Anterior cingulate cortex (tissue), 58 donors: ENCODE measurements at regions not wholly inside any gene's neighbourhood (a gene's known extent, or its start where the extent isn't known, plus 50 kb on each side); places are given as distances from the start of the nearest gene placed in this dataset.

ENCODE experiments used
- DNase-seq, 58 donors: peaks; one replicate each; lab custom pipeline; 2025; lab: John Stamatoyannopoulos, UW

- DNase-seq: no peak
Observed at GRCh38 chr3:74357881-74358280, 256.6 kb downstream of the CNTN3 start.

GRCh38 chr3:74353039-74353438 lies 261.4 kb downstream of the CNTN3 start:
- no peak for DNase-seq

- no peak for DNase-seq
Observed at GRCh38 chr3:74352166-74352565, 262.3 kb downstream of the CNTN3 start.

- DNase-seq: peak in 29 of 58 donors; percentile 1 to 65 (median 14)
Observed at GRCh38 chr3:74351213-74351612, 263.2 kb downstream of the CNTN3 start.

GRCh38 chr3:74349015-74349414 lies 265.4 kb downstream of the CNTN3 start:
- no peak for DNase-seq

GRCh38 chr3:74347563-74348268 lies 266.7 kb downstream of the CNTN3 start:
- DNase-seq: no peak

GRCh38 chr3:74346896-74347295 lies 267.6 kb downstream of the CNTN3 start:
- no peak for DNase-seq

- no peak for DNase-seq
Observed at GRCh38 chr3:74345701-74346100, 268.8 kb downstream of the CNTN3 start.

GRCh38 chr3:74344865-74345440 lies 269.5 kb downstream of the CNTN3 start:
- no peak for DNase-seq

- DNase-seq: no peak
Observed at GRCh38 chr3:74343391-74343790, 271.1 kb downstream of the CNTN3 start.

GRCh38 chr3:74338998-74339397 lies 275.5 kb downstream of the CNTN3 start:
- no peak for DNase-seq

- no peak for DNase-seq
Observed at GRCh38 chr3:74332165-74332564, 282.3 kb downstream of the CNTN3 start.

- DNase-seq: no peak
Observed at GRCh38 chr3:74331711-74332110, 282.7 kb downstream of the CNTN3 start.

GRCh38 chr3:74329096-74329495 lies 285.4 kb downstream of the CNTN3 start:
- DNase-seq: no peak

GRCh38 chr3:74328435-74328834 lies 286.0 kb downstream of the CNTN3 start:
- no peak for DNase-seq

GRCh38 chr3:74315291-74315690 lies 299.2 kb downstream of the CNTN3 start:
- no peak for DNase-seq

GRCh38 chr3:74314696-74315095 lies 299.8 kb downstream of the CNTN3 start:
- DNase-seq: no peak

GRCh38 chr3:74309716-74310115 lies 304.7 kb downstream of the CNTN3 start:
- no peak for DNase-seq

- no peak for DNase-seq
Observed at GRCh38 chr3:74304424-74304823, 310.0 kb downstream of the CNTN3 start.

GRCh38 chr3:74303711-74304110 lies 310.7 kb downstream of the CNTN3 start:
- no peak for DNase-seq

- no peak for DNase-seq
Observed at GRCh38 chr3:74302969-74303368, 311.5 kb downstream of the CNTN3 start.

- DNase-seq: no peak
Observed at GRCh38 chr3:74302281-74302680, 312.2 kb downstream of the CNTN3 start.

GRCh38 chr3:74301056-74301455 lies 313.4 kb downstream of the CNTN3 start:
- no peak for DNase-seq
